GM18520 (cell line): ENCODE measurements at regions not wholly inside any gene's neighbourhood (a gene's known extent, or its start where the extent isn't known, plus 50 kb on each side); places are given as distances from the start of the nearest gene placed in this dataset.

Experiments used
- ATAC-seq: cut with Tn5 transposase; IDR thresholded peaks from one replicate; pipeline ENCODE4 v1.9.1; 2021; ENCODE audit not compliant: unreplicated experiment

- no peak for ATAC-seq
Observed at GRCh38 chr9:118276784-118277183, 572.6 kb downstream of the TLR4 start.

GRCh38 chr9:118281772-118282171 lies 577.6 kb downstream of the TLR4 start:
- no peak for ATAC-seq

GRCh38 chr9:118283488-118283887 lies 579.3 kb downstream of the TLR4 start:
- no peak for ATAC-seq

GRCh38 chr9:118290116-118290515 lies 585.9 kb downstream of the TLR4 start:
- ATAC-seq, result no peak

GRCh38 chr9:118295413-118295812 lies 591.2 kb downstream of the TLR4 start:
- ATAC-seq, result no peak

- no peak for ATAC-seq
Observed at GRCh38 chr9:118302721-118303120, 598.5 kb downstream of the TLR4 start.

GRCh38 chr9:118303216-118303615 lies 599.0 kb downstream of the TLR4 start:
- no peak for ATAC-seq

GRCh38 chr9:118305331-118305730 lies 601.1 kb downstream of the TLR4 start:
- no peak for ATAC-seq

- ATAC-seq, result no peak
Observed at GRCh38 chr9:118306801-118307200, 602.6 kb downstream of the TLR4 start.

- no peak for ATAC-seq
Observed at GRCh38 chr9:118313965-118314364, 609.8 kb downstream of the TLR4 start.

GRCh38 chr9:118316831-118317343 lies 612.7 kb downstream of the TLR4 start:
- ATAC-seq, result no peak

- ATAC-seq, result no peak
Observed at GRCh38 chr9:118318770-118319431, 614.7 kb downstream of the TLR4 start.

GRCh38 chr9:118321788-118322187 lies 617.6 kb downstream of the TLR4 start:
- ATAC-seq, result no peak

- ATAC-seq, result no peak
Observed at GRCh38 chr9:118324706-118325105, 620.5 kb downstream of the TLR4 start.

GRCh38 chr9:118325757-118326156 lies 621.6 kb downstream of the TLR4 start:
- ATAC-seq, result no peak

- ATAC-seq, result no peak
Observed at GRCh38 chr9:118326326-118326725, 622.1 kb downstream of the TLR4 start.

- no peak for ATAC-seq
Observed at GRCh38 chr9:118330191-118330986, 626.2 kb downstream of the TLR4 start.

- ATAC-seq, result no peak
Observed at GRCh38 chr9:118331622-118332045, 627.4 kb downstream of the TLR4 start.

- no peak for ATAC-seq
Observed at GRCh38 chr9:118336250-118336942, 632.2 kb downstream of the TLR4 start.

GRCh38 chr9:118336943-118337330 lies 632.7 kb downstream of the TLR4 start:
- ATAC-seq, result no peak

GRCh38 chr9:118360036-118360435 lies 655.8 kb downstream of the TLR4 start:
- no peak for ATAC-seq

GRCh38 chr9:118362123-118362522 lies 657.9 kb downstream of the TLR4 start:
- ATAC-seq, result no peak
